GM12872 (cell line): ENCODE measurements at regions not wholly inside any gene's neighbourhood (a gene's known extent, or its start where the extent isn't known, plus 50 kb on each side); places are given as distances from the start of the nearest gene placed in this dataset.

Experiments used
- CTCF ChIP-seq: IDR thresholded peaks from 3 replicates; pipeline ENCODE4 v1.5.1; 2011; ENCODE audit warnings: low read depth, mild to moderate bottlenecking, low read length, moderate library complexity; ENCODE audit not compliant: insufficient read depth

GRCh38 chr4:104128031-104128849 is 366.5 kb downstream of the CXXC4 start:
- TF ChIP-seq CTCF, result no peak

- no peak for TF ChIP-seq CTCF
Measured at GRCh38 chr4:104123021-104123420, 371.7 kb downstream of the CXXC4 start.

GRCh38 chr4:104117776-104118175 is 376.9 kb downstream of the CXXC4 start:
- TF ChIP-seq CTCF, result no peak

GRCh38 chr4:104113850-104114249 is 380.8 kb downstream of the CXXC4 start:
- no peak for TF ChIP-seq CTCF

- no peak for TF ChIP-seq CTCF
Measured at GRCh38 chr4:104099141-104099540, 379.4 kb upstream of the TACR3 start.

- TF ChIP-seq CTCF, result no peak
Measured at GRCh38 chr4:104093247-104093646, 373.5 kb upstream of the TACR3 start.

GRCh38 chr4:104073229-104073628 is 353.4 kb upstream of the TACR3 start:
- no peak for TF ChIP-seq CTCF
